GM12878 (cell line): ENCODE measurements at regions not wholly inside any gene's neighbourhood (a gene's known extent, or its start where the extent isn't known, plus 50 kb on each side); places are given as distances from the start of the nearest gene placed in this dataset.

Experiments
- ATAC-seq: fragments of 200-7000 bp; cut with Tn5 transposase; 3 replicates; pipeline ENCODE4 v1.9.1; 2020; ENCODE audit warnings: mild to moderate bottlenecking, moderate library complexity
- BruUV-seq: library from RNA; stranded (reverse); fragments of 400-500 nt; replicated peaks from 2 replicates; lab custom pipeline; 2021; lab: Mats Ljungman, UMichigan
- CTCF ChIA-PET: fragments of 300-600 bp; sonication (Branson Sonifier 250); formaldehyde crosslinking; extraction: SDS; loops from one replicate; lab custom pipeline; 2021; ENCODE audit warnings: inconsistent platforms; lab: Yijun Ruan, JAX
- POLR2A ChIA-PET: fragments of 350-600 bp; formaldehyde crosslinking; extraction: SDS; loops from one replicate; lab custom pipeline; 2021; ENCODE audit warnings: inconsistent platforms; lab: Charles Lee
- RAD21 ChIA-PET: fragments of 300-600 bp; sonication (Branson Sonifier 250); formaldehyde crosslinking; loops from one replicate; lab custom pipeline; 2023; ENCODE audit warnings: antibody characterized with exemption; ENCODE audit not compliant: unreplicated experiment; lab: Charles Lee
- SMC1A ChIA-PET: fragments of 300-600 bp; sonication (Branson Sonifier 250); formaldehyde crosslinking; loops from one replicate; lab custom pipeline; 2023; ENCODE audit not compliant: unreplicated experiment, uncharacterized antibody; lab: Charles Lee
- DNase-seq: peaks from one replicate; pipeline ENCODE4 v3.0.0-alpha.2; 2011; ENCODE audit warnings: low read depth, low spot score
- FAIRE-seq: peaks from 3 replicates; lab custom pipeline; 2011; peaks lifted over from hg19 to GRCh38; lab: Jason Lieb, UNC
- H2AFZ ChIP-seq: 2 replicates; pipeline ENCODE4 v1.6.0; 2011; ENCODE audit warnings: low read depth, low read length, control low read depth; ENCODE audit not compliant: control insufficient read depth
- H3K27ac ChIP-seq: 2 replicates; pipeline ENCODE4 v1.5.1; 2011; ENCODE audit warnings: control low read depth; ENCODE audit not compliant: control insufficient read depth, insufficient read depth
- H3K27me3 ChIP-seq, 2 experiments: replicated peaks in 1 of 2; 2 replicates each; pipeline versions ENCODE4 v1.6.0 to v1.6.1; 2011; ENCODE audit warnings: low read length in 1 of 2; ENCODE audit not compliant: control insufficient read depth in 2 of 2, insufficient read depth in 2 of 2
- H3K36me3 ChIP-seq, 2 experiments: 2 replicates each; pipeline ENCODE4 v1.5.1; 2011; ENCODE audit warnings: low read length in 1 of 2; ENCODE audit not compliant: control insufficient read depth in 2 of 2, insufficient read depth in 2 of 2
- H3K4me1 ChIP-seq: 2 replicates; pipeline ENCODE4 v1.6.1; 2011; ENCODE audit warnings: mild to moderate bottlenecking, low read length, moderate library complexity, mixed read lengths; ENCODE audit not compliant: control insufficient read depth, insufficient read depth
- H3K4me2 ChIP-seq: 2 replicates; pipeline ENCODE4 v1.6.0; 2011; ENCODE audit warnings: control low read depth; ENCODE audit not compliant: control insufficient read depth, insufficient read depth
- H3K4me3 ChIP-seq: fragments of 200-600 bp; sonication (generic); 2 replicates; pipeline ENCODE4 v1.5.1; 2016
- H3K79me2 ChIP-seq: 2 replicates; pipeline ENCODE4 v1.6.0; 2011; ENCODE audit warnings: low read length; ENCODE audit not compliant: control insufficient read depth, insufficient read depth
- H3K9ac ChIP-seq: 2 replicates; pipeline ENCODE4 v1.8.0; 2011; ENCODE audit warnings: low read length, control low read depth, mixed read lengths; ENCODE audit not compliant: control insufficient read depth, insufficient read depth
- H3K9me3 ChIP-seq: replicated peaks from 3 replicates; pipeline ENCODE4 v1.5.1; 2011; ENCODE audit warnings: mild to moderate bottlenecking, low read length; ENCODE audit not compliant: control insufficient read depth, insufficient read depth
- H4K20me1 ChIP-seq: 2 replicates; pipeline ENCODE4 v1.6.0; 2011; ENCODE audit not compliant: control insufficient read depth, insufficient read depth
- BRCA1 ChIP-seq: IDR thresholded peaks from 2 replicates; pipeline ENCODE4 v1.6.1; 2011; ENCODE audit warnings: low read depth, low read length, improper control_type of control experiment
- CHD4 ChIP-seq: fragments of 200-600 bp; sonication (generic); IDR thresholded peaks from 2 replicates; pipeline ENCODE4 v1.6.1; 2016; ENCODE audit warnings: mild to moderate bottlenecking
- EED ChIP-seq: sonication (generic); IDR thresholded peaks from 2 replicates; pipeline ENCODE4 v1.6.1; 2016; ENCODE audit warnings: antibody characterized with exemption, low read depth
- EGR1 ChIP-seq, 2 experiments: IDR thresholded peaks; 1 replicate in 1 of 2; 2 replicates in 1 of 2; pipeline ENCODE4 v1.6.1; 2011 to 2012; ENCODE audit warnings: low read depth in 2 of 2, low read length in 2 of 2, borderline replicate concordance in 1 of 2, mild to moderate bottlenecking in 1 of 2, moderate library complexity in 1 of 2
- GABPA ChIP-seq: IDR thresholded peaks from 2 replicates; pipeline ENCODE4 v1.6.1; 2014; ENCODE audit warnings: antibody characterized with exemption, low read depth, mild to moderate bottlenecking, inconsistent platforms
- HCFC1 ChIP-seq: fragments of 150-350 bp; IDR thresholded peaks from 2 replicates; pipeline ENCODE4 v1.6.1; 2014; ENCODE audit warnings: low read length
- JUNB ChIP-seq: IDR thresholded peaks from 2 replicates; pipeline ENCODE4 v1.6.1; 2016; ENCODE audit warnings: antibody characterized with exemption, mild to moderate bottlenecking
- KLF5 ChIP-seq: fragments of 450-650 bp; IDR thresholded peaks from 2 replicates; pipeline ENCODE4 v1.6.1; 2014; ENCODE audit warnings: mild to moderate bottlenecking; ENCODE audit not compliant: partially characterized antibody
- NBN ChIP-seq: fragments of 450-650 bp; IDR thresholded peaks from 2 replicates; pipeline ENCODE4 v1.6.1; 2016
- SREBF1 ChIP-seq: IDR thresholded peaks from 2 replicates; pipeline ENCODE4 v1.6.1; 2012; ENCODE audit warnings: mild to moderate bottlenecking, low read length
- WGBS: methylation state at CpG from one replicate; pipeline ENCODE4 v1.1.6; 2016; ENCODE audit warnings: low lambda C conversion rate; ENCODE audit not compliant: insufficient replicate concordance, insufficient coverage; ENCODE audit errors: missing lambda C conversion rate; 5-methylcytosine and 5-hydroxymethylcytosine counted together
- in situ Hi-C: fragments of 300-500 bp; cut with MboI; formaldehyde crosslinking; loops from 9 replicates; pipeline ENCODE4 v1.14.3; 2018; ENCODE audit warnings: mixed read lengths
- intact Hi-C: fragments of 100-400 bp; cut with micrococcal nuclease; formaldehyde crosslinking; loops from one replicate; pipeline ENCODE4 v1.14.2; 2022; ENCODE audit not compliant: unreplicated experiment
- TF ChIP-seq, protein P1 (sequence below), 3 experiments: IDR thresholded peaks in 2 of 3; conservative IDR thresholded peaks in 1 of 3; 2 replicates each; pipeline ENCODE4 v1.5.1; 2011; ENCODE audit warnings: low read depth in 3 of 3, low read length in 3 of 3, mild to moderate bottlenecking in 3 of 3, control low read depth in 2 of 3, moderate library complexity in 2 of 3, inconsistent platforms in 1 of 3, mixed read lengths in 1 of 3; ENCODE audit not compliant: control insufficient read depth in 2 of 3, insufficient read depth in 1 of 3; ENCODE audit errors: extremely low read depth in 1 of 3
- TF ChIP-seq, protein P2 (sequence below): IDR thresholded peaks from 2 replicates; pipeline ENCODE4 v1.6.1; 2012; ENCODE audit warnings: improper control_type of control experiment, low read depth, low read length; ENCODE audit not compliant: insufficient replicate concordance
- TF ChIP-seq, protein P3 (sequence below): fragments of 450-650 bp; IDR thresholded peaks from 2 replicates; pipeline ENCODE4 v1.6.1; 2017; ENCODE audit warnings: borderline replicate concordance
- TF ChIP-seq, protein P4 (sequence below): IDR thresholded peaks from 2 replicates; pipeline ENCODE4 v1.6.1; 2011; ENCODE audit warnings: borderline replicate concordance, low read depth, mild to moderate bottlenecking, moderate library complexity, mixed read lengths, low read length; ENCODE audit not compliant: insufficient read depth; ENCODE audit errors: extremely low read length
- TF ChIP-seq, protein P5 (sequence below): IDR thresholded peaks from 2 replicates; pipeline ENCODE4 v1.6.1; 2012; ENCODE audit warnings: low read depth, low read length, improper control_type of control experiment

DNA sequence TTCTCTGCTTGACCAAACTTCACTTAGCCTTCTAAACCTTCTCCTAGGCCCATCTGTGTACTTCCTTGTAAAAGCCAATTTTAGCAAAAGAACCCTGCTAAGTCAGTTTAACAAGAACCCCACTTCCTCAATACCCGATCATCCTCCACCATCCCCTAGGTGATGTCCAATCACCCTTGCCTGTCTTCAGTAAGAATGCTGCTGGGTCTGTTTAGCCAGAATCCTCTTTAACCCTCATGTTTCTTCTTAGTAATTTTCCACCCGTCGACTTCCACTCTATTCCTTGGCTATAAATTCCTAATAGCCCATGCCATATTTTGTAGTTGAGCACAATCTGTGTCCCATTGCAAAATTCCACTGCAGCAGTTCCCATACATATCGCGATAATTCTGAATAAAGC, 780.0 kb upstream of the RAB6C start (continued):
- TF ChIP-seq, protein P1, sequence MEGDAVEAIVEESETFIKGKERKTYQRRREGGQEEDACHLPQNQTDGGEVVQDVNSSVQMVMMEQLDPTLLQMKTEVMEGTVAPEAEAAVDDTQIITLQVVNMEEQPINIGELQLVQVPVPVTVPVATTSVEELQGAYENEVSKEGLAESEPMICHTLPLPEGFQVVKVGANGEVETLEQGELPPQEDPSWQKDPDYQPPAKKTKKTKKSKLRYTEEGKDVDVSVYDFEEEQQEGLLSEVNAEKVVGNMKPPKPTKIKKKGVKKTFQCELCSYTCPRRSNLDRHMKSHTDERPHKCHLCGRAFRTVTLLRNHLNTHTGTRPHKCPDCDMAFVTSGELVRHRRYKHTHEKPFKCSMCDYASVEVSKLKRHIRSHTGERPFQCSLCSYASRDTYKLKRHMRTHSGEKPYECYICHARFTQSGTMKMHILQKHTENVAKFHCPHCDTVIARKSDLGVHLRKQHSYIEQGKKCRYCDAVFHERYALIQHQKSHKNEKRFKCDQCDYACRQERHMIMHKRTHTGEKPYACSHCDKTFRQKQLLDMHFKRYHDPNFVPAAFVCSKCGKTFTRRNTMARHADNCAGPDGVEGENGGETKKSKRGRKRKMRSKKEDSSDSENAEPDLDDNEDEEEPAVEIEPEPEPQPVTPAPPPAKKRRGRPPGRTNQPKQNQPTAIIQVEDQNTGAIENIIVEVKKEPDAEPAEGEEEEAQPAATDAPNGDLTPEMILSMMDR (IDR thresholded peaks at IDR 0.05 in 2 of 3, conservative IDR thresholded peaks at IDR 0.05 in 1 of 3; ENCODE audit: control insufficient read depth in 2 of 3, extremely low read depth in 1 of 3, insufficient read depth in 1 of 3, low read depth in 3 of 3, low read length in 3 of 3), result no peak
- no peak for TF ChIP-seq NBN
- no peak for TF ChIP-seq CHD4
- TF ChIP-seq, protein P2, sequence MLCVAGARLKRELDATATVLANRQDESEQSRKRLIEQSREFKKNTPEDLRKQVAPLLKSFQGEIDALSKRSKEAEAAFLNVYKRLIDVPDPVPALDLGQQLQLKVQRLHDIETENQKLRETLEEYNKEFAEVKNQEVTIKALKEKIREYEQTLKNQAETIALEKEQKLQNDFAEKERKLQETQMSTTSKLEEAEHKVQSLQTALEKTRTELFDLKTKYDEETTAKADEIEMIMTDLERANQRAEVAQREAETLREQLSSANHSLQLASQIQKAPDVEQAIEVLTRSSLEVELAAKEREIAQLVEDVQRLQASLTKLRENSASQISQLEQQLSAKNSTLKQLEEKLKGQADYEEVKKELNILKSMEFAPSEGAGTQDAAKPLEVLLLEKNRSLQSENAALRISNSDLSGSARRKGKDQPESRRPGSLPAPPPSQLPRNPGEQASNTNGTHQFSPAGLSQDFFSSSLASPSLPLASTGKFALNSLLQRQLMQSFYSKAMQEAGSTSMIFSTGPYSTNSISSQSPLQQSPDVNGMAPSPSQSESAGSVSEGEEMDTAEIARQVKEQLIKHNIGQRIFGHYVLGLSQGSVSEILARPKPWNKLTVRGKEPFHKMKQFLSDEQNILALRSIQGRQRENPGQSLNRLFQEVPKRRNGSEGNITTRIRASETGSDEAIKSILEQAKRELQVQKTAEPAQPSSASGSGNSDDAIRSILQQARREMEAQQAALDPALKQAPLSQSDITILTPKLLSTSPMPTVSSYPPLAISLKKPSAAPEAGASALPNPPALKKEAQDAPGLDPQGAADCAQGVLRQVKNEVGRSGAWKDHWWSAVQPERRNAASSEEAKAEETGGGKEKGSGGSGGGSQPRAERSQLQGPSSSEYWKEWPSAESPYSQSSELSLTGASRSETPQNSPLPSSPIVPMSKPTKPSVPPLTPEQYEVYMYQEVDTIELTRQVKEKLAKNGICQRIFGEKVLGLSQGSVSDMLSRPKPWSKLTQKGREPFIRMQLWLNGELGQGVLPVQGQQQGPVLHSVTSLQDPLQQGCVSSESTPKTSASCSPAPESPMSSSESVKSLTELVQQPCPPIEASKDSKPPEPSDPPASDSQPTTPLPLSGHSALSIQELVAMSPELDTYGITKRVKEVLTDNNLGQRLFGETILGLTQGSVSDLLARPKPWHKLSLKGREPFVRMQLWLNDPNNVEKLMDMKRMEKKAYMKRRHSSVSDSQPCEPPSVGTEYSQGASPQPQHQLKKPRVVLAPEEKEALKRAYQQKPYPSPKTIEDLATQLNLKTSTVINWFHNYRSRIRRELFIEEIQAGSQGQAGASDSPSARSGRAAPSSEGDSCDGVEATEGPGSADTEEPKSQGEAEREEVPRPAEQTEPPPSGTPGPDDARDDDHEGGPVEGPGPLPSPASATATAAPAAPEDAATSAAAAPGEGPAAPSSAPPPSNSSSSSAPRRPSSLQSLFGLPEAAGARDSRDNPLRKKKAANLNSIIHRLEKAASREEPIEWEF, result no peak
- TF ChIP-seq JUNB, result no peak

DNA sequence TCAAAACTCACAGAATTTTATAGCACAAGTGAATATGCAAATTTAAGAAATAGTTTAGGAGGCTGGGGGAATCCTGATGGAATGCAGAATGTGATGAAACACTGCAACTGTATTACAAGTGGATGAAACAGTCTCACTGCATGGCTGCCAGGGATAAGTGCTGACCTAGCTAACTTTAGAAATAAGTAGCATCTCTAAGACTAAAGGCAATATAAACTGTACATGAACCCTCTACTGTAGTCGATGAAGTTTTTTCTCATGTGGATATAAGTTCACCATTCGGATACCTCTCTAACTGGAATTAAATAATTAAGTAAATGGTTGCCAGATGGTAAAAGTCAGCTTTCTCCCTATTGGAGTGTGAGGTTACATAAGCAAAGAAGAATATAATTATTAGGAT, 777.8 kb upstream of the RAB6C start:
- intact Hi-C loops, result no loop called here
- WGBS, result 80% methylated on average over 2 of the region's 2 CpGs
- H4K20me1 ChIP-seq, result no peaks in the 10 kb centered on the region
- ATAC-seq (no peak), FAIRE-seq (no peak), DNase-seq (no peak)
- ChIA-PET CTCF (interaction anchor here (1.0 kb wide), 1 partner anchor 465 kb away, joined by 3 read pairs; no protein-coding TSS in a partner anchor), SMC1A (no interaction called here), POLR2A (no interaction called here), RAD21 (no interaction called here)
- no peak overlapping the region for H2AFZ ChIP-seq
- H3K27ac ChIP-seq, result no peak overlapping the region
- no peaks in the 10 kb centered on the region for H3K9me3 ChIP-seq
- H3K4me1 ChIP-seq, result no peaks in the 10 kb centered on the region
- no peak overlapping the region for H3K9ac ChIP-seq
- H3K79me2 ChIP-seq, result no peaks in the 10 kb centered on the region
- H3K27me3 ChIP-seq, result no peaks in the 10 kb centered on the region
- no peak overlapping the region for H3K4me3 ChIP-seq
- in situ Hi-C loops, result no loop called here
- no TSS peak for BruUV-seq
- no peaks in the 10 kb centered on the region for H3K36me3 ChIP-seq
- no peak overlapping the region for H3K4me2 ChIP-seq
- TF ChIP-seq SREBF1 (no peak), GABPA (no peak), EED (no peak), BRCA1 (no peak), KLF5 (no peak), HCFC1 (no peak), EGR1 (IDR thresholded peaks at IDR 0.05; ENCODE audit: borderline replicate concordance in 1 of 2, low read depth in 2 of 2, low read length in 2 of 2) (no peak)
- TF ChIP-seq, protein P3, sequence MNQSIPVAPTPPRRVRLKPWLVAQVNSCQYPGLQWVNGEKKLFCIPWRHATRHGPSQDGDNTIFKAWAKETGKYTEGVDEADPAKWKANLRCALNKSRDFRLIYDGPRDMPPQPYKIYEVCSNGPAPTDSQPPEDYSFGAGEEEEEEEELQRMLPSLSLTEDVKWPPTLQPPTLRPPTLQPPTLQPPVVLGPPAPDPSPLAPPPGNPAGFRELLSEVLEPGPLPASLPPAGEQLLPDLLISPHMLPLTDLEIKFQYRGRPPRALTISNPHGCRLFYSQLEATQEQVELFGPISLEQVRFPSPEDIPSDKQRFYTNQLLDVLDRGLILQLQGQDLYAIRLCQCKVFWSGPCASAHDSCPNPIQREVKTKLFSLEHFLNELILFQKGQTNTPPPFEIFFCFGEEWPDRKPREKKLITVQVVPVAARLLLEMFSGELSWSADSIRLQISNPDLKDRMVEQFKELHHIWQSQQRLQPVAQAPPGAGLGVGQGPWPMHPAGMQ, result no peak
- TF ChIP-seq, protein P4, sequence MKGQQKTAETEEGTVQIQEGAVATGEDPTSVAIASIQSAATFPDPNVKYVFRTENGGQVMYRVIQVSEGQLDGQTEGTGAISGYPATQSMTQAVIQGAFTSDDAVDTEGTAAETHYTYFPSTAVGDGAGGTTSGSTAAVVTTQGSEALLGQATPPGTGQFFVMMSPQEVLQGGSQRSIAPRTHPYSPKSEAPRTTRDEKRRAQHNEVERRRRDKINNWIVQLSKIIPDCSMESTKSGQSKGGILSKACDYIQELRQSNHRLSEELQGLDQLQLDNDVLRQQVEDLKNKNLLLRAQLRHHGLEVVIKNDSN, result no peak
- TF ChIP-seq, protein P5, sequence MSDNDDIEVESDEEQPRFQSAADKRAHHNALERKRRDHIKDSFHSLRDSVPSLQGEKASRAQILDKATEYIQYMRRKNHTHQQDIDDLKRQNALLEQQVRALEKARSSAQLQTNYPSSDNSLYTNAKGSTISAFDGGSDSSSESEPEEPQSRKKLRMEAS, result no peak
